H1 (cell line): ENCODE measurements at regions not wholly inside any gene's neighbourhood (a gene's known extent, or its start where the extent isn't known, plus 50 kb on each side); places are given as distances from the start of the nearest gene placed in this dataset.

ENCODE experiments used
- ASH2L ChIP-seq: fragments of 200-600, 300-600 bp; sonication (generic); IDR thresholded peaks from one replicate; pipeline ENCODE4 v1.7.1; 2017; ENCODE audit warnings: low read length
- EZH2 ChIP-seq: fragments of 200-600 bp; sonication (generic); IDR thresholded peaks from 2 replicates; pipeline ENCODE4 v1.7.1; 2012; ENCODE audit warnings: low read depth, mild to moderate bottlenecking, moderate library complexity, low read length, inconsistent platforms; ENCODE audit not compliant: severe bottlenecking
- JUN ChIP-seq: IDR thresholded peaks from 2 replicates; pipeline ENCODE4 v1.6.1; 2011; ENCODE audit warnings: low read depth, mild to moderate bottlenecking, improper control_type of control experiment, low read length
- POLR2A ChIP-seq, 2 experiments: IDR thresholded peaks; 1 replicate in 1 of 2; 2 replicates in 1 of 2; pipeline ENCODE4 v1.6.1; 2011; ENCODE audit warnings: low read depth in 2 of 2, low read length in 2 of 2, mild to moderate bottlenecking in 2 of 2; ENCODE audit errors: control extremely low read depth in 1 of 2
- RFX5 ChIP-seq: IDR thresholded peaks from 2 replicates; pipeline ENCODE4 v1.6.1; 2011; ENCODE audit warnings: low read depth, low read length, improper control_type of control experiment, borderline replicate concordance
- RXRA ChIP-seq: IDR thresholded peaks from 2 replicates; pipeline ENCODE4 v1.6.1; 2011; ENCODE audit warnings: low read depth, mild to moderate bottlenecking, low read length, moderate library complexity; ENCODE audit not compliant: insufficient read depth
- SAP30 ChIP-seq: fragments of 300-600 bp; sonication (generic); IDR thresholded peaks from 2 replicates; pipeline ENCODE4 v1.7.1; 2012; ENCODE audit warnings: low read length, moderate library complexity, mild to moderate bottlenecking, inconsistent platforms; ENCODE audit not compliant: insufficient read depth, insufficient replicate concordance
- YY1 ChIP-seq: IDR thresholded peaks from 2 replicates; pipeline ENCODE4 v1.6.1; 2011; ENCODE audit warnings: low read depth, mild to moderate bottlenecking, low read length
- TF ChIP-seq, protein P1 (sequence below), 3 experiments: IDR thresholded peaks; 1 replicate in 2 of 3; 2 replicates in 1 of 3; pipeline versions ENCODE4 v1.5.1 to v1.6.1; 2011; ENCODE audit warnings: low read length in 3 of 3, mild to moderate bottlenecking in 3 of 3, inconsistent platforms in 2 of 3, low read depth in 1 of 3, moderate library complexity in 1 of 3; ENCODE audit not compliant: insufficient read depth in 1 of 3; ENCODE audit errors: control extremely low read depth in 1 of 3

- no peak for TF ChIP-seq JUN
- no peak for TF ChIP-seq SAP30
- TF ChIP-seq, protein P1, sequence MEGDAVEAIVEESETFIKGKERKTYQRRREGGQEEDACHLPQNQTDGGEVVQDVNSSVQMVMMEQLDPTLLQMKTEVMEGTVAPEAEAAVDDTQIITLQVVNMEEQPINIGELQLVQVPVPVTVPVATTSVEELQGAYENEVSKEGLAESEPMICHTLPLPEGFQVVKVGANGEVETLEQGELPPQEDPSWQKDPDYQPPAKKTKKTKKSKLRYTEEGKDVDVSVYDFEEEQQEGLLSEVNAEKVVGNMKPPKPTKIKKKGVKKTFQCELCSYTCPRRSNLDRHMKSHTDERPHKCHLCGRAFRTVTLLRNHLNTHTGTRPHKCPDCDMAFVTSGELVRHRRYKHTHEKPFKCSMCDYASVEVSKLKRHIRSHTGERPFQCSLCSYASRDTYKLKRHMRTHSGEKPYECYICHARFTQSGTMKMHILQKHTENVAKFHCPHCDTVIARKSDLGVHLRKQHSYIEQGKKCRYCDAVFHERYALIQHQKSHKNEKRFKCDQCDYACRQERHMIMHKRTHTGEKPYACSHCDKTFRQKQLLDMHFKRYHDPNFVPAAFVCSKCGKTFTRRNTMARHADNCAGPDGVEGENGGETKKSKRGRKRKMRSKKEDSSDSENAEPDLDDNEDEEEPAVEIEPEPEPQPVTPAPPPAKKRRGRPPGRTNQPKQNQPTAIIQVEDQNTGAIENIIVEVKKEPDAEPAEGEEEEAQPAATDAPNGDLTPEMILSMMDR (IDR thresholded peaks at IDR 0.05; ENCODE audit: control extremely low read depth in 1 of 3, insufficient read depth in 1 of 3, low read depth in 1 of 3, low read length in 3 of 3), result no peak
- TF ChIP-seq RXRA, result no peak
- TF ChIP-seq POLR2A (IDR thresholded peaks at IDR 0.05; ENCODE audit: control extremely low read depth in 1 of 2, low read depth in 2 of 2, low read length in 2 of 2), result no peak
- TF ChIP-seq YY1, result no peak
- no peak for TF ChIP-seq EZH2
- TF ChIP-seq ASH2L, result no peak
- TF ChIP-seq RFX5, result no peak
Observed at GRCh38 chr7:98771519-98771918, 98.3 kb downstream of the TMEM130 start.
